Choroid plexus epithelial cell (primary cell): ENCODE measurements at regions not wholly inside any gene's neighbourhood (a gene's known extent, or its start where the extent isn't known, plus 50 kb on each side); places are given as distances from the start of the nearest gene placed in this dataset.

Experiments used
- DNase-seq: peaks from one replicate; pipeline ENCODE4 v3.0.0-alpha.2; 2010; ENCODE audit warnings: low read depth
- H3K4me3 ChIP-seq: 2 replicates; pipeline ENCODE4 v1.5.1; 2011; ENCODE audit warnings: low read depth, mild to moderate bottlenecking, control low read depth, low read length, moderate library complexity
- CTCF ChIP-seq: conservative IDR thresholded peaks from 2 replicates; pipeline ENCODE4 v1.5.1; 2011; ENCODE audit warnings: low read depth, mild to moderate bottlenecking, control low read depth, inconsistent platforms, low read length, moderate library complexity

GRCh38 chr14:26765768-26766520 is 168.1 kb upstream of the NOVA1 start:
- DNase-seq, result peak; percentile 84
- no peak overlapping the region for H3K4me3 ChIP-seq
- TF ChIP-seq CTCF, result no peak

GRCh38 chr14:26766726-26767125 is 168.9 kb upstream of the NOVA1 start:
- TF ChIP-seq CTCF, result no peak
- DNase-seq, result no peak
- no peak overlapping the region for H3K4me3 ChIP-seq

- DNase-seq, result peak; percentile 8
- no peak for TF ChIP-seq CTCF
- no peak overlapping the region for H3K4me3 ChIP-seq
These were observed 176.2 kb upstream of the NOVA1 start for GRCh38 chr14:26773906-26774593.

GRCh38 chr14:26775765-26776563 is 178.1 kb upstream of the NOVA1 start:
- TF ChIP-seq CTCF, result no peak

GRCh38 chr14:26791117-26791806 is 193.4 kb upstream of the NOVA1 start:
- TF ChIP-seq CTCF, result no peak
- no peak for DNase-seq
- H3K4me3 ChIP-seq, result no peak overlapping the region

More at GRCh38 chr14:26775765-26776563, 178.1 kb upstream of the NOVA1 start:
- DNase-seq, result peak; percentile 39
- H3K4me3 ChIP-seq, result peak overlapping the region; percentile 20

- H3K4me3 ChIP-seq, result no peak overlapping the region
- DNase-seq, result peak; percentile 7
- no peak for TF ChIP-seq CTCF
These were observed 196.9 kb upstream of the NOVA1 start for GRCh38 chr14:26794731-26795130.
